ENCODE measurements at regions not wholly inside any gene's neighbourhood (a gene's known extent, or its start where the extent isn't known, plus 50 kb on each side); places are given as distances from the start of the nearest gene placed in this dataset.
"Not testable (repeated sequence)": the region's sequence is repeated elsewhere in the genome, so short reads cannot be mapped to it uniquely, and the experiment has no call there.

DNA sequence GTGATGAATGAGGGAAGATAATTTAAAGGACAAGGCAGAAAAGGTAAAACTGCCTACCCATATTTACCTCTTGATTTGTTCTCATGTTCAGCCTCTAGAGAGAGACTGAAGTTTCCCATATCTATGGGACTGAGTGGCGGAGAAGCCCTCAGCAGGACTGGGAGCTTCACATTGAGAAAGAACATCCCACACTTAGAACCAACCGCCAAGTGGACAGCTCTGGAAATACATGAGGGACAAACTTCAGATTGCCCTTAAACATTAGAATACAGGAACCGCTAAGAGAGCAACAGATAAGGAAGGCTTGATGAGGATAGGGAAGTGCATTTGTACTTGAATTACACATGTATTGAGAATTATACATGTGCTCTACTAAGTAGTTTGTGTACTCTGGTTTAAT, 316.0 kb upstream of the MIR17HG start:
- no peak for DNase-seq

DNA sequence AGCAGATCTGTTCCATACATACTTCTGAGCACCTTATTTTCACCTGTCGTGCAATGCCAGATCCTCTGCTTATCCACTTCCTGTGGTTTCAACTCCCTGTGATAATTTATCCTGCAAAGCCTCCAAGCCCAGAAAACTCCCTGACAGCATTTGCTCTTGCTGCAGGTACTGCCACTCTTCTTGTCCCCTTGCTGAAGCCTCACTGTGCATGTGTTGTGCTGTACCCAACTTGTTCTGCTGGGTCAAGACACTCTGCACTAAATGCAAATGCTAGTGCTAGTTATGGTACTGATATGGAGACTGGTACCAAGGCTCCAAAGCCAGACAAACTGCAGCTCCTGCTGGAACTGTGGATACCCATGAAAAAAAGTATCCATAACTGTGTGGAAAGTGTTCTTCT, 315.4 kb upstream of the MIR17HG start:
- DNase-seq, result no peak

DNA sequence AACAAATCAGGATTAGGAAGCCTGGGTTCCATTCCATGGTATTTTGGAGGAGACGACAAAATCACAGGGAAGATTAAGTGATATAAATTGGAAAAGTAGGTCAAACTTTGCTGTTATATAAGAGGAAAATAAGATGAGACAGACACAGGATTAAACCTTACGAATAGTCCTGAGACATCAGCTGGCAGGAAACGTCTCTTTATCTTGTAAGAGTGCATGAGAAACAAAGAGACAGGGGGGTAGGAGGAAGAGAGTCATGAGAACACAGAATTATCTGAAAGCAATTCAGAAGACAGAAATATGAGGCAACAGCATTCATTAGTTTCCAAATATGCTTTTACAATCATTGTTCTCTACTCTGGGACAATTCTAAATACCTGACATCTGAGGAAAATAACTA, 310.6 kb upstream of the MIR17HG start:
- DNase-seq, result no peak

DNA sequence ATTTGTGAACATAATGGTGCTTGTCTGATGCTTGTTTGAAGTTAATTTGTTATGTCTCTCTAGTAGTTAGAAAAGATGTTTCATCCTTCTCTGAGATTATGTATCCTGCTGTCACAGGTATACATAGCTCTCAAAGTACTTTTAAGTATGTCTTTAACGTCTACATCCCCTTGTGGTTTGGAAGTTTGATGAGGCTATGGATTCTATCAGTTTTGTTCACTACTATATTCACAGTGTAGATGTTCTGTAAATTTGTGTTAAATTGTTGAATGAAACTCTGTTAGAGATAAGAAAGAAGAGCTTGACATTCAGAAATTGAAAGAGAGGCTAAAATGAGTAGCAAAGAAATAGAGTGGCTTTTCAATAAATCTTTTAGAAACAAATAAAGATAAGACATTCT, 304.6 kb upstream of the MIR17HG start:
- DNase-seq, result no peak

DNA sequence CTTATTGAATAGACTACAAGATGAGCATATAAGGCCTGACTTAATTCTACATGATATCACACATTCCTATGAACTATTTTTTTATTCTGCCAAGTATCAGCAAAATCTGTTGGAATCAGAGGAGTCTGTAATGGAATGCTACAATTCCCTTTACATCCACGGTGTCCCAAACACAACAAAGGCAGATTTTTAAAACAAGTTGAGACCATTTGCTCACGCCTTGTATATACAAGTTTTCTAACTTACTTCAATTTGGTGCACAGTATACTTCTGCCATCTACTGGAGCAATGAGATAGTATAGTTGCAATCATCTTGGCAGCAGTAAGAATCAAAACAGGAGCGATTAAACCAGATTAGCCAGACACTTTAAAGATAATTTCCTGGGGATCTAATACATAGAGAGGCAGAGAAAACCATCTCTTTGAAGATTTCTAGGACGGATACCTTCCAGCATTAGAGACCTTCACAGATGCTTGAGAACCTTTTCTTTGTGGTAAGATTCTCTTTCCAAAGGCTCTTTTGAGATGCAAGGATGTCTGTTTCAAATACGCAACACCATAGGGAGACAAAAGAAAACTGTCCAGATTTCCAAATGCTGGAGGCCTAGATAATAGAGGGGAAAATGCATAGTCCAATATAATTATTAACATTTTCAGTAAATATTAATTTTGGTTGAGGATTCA, 302.0 kb upstream of the MIR17HG start:
- no peak for DNase-seq

DNA sequence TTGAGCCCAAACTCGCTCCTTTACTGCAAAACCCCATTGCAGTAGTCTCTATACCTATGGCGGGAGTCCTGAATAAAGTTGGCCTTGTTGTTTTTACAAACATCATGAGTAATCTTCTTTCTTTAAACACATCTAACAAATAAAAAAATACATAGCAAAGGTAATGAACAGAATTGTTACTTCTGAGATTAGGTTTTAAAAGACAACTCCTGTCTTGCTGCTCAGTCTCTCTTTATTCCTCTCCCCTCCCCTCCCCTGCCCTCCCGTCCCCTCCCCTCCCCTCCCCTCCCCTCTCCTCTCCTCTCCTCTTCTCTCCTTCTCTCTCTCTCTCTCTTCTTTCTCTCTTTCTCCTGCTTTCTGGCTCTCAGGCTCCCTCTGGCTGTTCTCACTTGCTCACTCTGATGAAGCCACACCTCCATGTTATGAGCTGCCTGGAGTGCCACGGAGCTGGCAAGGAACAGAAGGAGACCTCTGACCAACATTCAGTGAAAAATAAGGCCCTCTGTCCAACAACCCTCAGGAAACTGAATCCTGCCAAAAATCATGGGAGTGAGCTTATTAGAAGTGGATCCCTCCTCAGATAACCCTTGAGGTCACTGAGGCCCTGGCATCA, 300.7 kb upstream of the MIR17HG start:
- no peak for DNase-seq

DNA sequence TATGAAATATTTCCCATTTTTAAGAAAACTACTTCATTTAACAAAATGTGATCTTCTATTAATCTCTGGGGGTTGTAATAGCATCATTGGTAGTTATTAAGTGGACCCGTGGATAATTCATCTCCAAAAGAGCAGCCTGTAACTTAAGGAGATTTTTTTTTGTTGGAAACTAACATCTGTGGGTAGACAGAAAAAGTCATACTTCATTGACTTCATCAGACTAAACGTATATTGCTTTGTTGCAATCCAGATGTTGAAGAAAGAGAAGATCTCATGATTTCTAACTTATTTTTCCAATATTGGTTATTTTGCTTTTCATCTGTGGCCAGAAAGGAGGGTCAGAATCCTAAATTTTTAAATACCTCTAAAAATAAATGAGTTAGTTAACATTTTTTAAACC, 296.5 kb upstream of the MIR17HG start:
- no peak for DNase-seq

DNA sequence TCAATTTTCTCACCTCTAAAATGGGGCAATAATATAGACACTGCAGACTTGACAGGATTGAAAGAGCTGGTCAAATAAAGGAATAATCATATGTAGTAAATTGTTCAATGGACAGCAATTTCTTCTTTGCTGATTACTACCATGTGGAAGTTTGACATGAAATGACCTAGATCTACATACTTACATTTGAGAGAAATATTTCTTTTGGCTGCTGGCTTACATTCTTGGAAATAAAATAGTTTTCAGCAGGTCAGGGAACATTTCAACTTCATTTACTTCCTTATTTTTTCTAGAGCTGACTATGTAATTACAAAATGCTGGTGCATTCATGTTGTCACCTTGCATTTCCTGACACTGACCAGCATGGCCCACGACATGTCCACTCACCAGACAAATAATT, 294.6 kb upstream of the MIR17HG start:
- DNase-seq, result no peak

DNA sequence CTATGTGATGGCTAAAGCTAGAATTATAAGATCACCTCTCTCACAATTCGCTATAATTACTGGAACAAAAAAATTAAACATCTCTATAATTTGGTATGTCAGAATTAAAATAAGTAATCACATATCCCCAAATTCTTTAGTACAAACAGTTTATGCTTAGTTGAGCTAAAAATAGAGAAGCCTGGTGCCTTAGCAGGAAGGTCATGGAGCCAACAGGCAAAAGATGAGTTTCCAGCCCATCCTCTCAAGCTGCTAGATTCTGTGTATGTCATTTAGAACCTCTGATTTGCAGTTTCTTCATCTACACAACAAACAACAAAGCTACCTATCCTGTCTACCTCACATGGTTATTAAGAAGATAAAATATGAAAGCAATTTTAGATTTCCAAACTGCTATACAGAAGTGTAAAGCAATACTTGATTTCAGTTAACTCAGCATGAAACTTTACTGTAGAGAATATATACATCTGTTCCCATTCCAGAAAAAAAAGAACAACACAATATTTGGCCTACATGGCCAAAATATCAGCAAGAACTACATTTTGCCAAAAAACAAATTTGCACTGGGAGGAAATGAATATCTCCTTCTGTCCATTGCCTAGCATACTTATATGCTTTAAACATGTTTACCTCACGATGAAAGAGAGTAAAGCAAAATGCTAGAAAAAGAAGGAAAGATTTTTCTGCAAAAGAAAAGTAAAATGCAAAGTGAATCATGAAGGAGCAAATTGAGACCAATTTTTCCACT, 294.0 kb upstream of the MIR17HG start:
- DNase-seq, result no peak

DNA sequence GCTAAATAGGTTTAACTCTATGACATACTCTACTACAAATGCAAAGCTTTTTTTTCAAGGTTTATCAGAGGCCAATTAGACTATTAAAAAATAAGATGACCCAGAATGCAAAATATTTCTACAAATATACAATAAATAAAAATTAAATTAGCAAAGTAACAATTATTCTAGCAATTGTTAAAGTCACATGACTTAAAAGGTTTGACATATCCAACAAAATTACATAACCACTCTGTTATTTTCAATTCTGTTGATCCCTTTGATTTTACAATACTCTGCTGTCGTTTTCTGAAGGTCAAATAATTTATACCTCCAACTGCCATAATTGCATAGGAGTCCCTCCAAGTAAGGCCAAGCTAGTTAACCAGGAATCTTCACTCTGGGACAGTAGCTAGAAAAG, 292.6 kb upstream of the MIR17HG start:
- DNase-seq, result no peak

DNA sequence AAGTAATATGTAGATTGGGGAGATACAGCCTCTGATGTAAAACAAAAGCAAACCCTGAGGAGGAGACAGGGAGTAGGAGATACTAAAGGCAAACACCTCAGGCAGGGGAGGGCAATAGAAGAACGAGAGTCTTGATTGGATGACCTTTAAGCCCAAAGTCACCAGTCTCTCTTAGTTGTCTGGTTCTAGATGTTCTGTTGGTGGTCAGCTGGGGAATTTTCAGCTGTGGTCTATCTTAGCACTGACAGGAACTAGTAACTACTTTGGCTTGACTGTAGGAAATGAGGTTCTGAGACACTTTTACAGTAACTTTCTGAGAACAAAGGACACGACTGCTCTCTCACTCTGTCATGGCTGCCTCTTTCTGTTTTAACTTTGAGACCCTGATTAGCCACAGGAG, 290.7 kb upstream of the MIR17HG start:
- no peak for DNase-seq

DNA sequence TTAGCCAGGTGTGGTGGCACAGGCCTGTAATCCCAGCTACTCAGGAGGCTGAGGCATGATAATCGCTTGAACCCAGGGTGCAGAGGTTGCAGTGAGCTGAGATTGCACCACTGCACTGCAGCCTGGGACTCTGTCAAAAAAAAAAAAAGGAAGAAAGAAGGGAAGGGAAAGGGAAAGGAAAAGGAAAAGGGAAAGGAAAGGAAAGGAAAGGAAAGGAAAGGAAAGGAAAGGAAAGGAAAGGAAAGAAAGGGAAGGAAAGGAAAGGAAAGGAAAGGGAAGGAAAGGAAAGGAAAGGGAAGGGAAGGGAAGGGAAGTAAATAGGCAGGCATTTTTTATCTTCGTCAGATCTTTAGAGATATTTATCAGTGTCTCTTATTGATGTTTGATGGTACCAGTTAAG, 290.0 kb upstream of the MIR17HG start:
- DNase-seq, result not testable (repeated sequence)

DNA sequence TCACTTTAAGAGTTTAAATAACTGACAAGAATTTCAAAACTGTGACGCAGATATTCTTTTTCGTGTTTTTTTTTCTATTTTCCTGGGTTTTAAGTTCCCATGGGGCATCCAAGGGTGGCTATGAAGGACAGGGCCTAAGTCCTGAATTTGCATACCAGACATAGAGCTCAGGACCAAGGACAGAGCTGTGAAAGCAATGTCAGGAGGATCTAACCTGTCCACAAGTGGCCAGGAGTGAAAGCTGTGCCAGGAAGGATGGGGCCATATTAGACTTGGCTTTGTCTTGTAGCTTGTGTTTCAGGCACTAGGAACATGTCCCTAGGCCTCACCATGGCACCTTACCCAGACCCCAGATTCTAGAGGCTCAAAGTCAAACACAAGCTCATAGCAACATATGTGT, 289.4 kb upstream of the MIR17HG start:
- no peak for DNase-seq

DNA sequence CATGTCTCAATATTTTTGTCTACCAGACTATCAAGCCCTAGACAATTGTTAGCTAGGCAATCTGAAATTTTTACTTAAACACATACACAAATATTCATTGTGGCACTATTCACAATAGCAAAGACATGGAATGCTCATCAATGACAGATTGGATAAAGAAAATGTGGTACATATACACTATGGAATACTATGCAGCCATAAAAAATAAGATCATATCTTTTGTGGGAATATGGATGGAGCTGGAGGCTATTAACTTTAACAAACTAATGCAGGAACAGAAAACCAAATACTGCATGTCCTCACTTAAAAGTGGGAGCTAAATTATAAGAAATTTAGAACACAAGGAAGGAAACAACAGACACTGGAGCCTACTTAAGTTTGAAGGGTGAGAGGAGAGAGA, 288.6 kb upstream of the MIR17HG start:
- DNase-seq, result no peak

DNA sequence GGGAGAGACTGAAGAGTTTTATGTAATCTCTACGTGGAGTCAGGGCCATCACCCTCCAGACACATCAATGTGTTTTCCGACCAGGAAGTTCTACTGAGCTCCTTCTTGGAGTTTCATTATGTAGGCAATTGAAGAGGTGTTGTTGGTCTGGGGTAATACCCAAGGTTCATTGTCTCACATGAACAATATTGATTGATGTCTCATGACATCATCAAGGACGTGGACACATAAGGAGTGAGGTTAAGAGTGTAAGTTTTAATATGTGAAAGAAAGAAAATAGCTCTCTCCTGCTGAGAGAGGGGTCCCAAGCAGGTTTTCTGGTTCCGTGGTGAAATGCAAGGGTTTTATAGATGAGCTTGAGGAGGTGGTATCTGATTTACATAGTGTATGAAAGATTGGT, 280.7 kb upstream of the MIR17HG start:
- no peak for DNase-seq

DNA sequence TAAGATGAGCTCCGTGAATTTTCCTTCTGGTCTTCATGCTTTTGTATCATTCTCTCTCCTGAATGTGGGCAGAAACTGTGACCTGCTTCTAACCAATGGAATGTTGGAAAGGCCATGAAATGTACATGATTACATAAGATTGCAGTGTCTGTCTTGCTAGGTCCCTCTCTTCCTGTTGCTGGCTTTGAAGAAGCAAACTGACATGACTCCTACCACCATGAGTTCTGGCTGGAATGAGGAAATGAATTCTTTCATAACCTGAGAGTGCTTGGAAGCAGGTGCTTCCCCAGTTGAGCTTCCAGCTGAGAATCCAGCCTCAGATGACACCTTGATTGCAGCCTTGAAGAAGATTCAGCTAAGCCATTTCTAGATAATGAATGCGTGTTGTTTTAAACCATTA, 275.0 kb upstream of the MIR17HG start:
- no peak for DNase-seq

DNA sequence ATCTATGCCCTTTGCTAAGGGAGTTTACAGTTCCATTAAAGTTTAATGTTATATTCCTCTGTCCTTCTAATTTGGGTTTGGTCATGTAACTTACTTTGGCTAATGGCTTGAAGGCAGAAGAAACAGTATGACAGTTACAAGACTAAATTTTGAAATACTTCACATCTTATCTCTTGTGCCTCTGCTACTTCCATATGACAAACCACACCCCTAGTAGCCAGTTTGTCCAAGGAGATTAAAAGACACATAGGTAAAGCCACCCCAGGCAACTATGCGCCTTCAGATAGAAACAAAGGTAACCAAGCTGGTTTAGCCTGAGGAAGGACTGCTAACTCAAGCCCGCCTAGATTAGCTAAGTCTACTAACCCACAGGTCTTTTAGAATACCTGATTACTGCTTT, 273.4 kb upstream of the MIR17HG start:
- DNase-seq, result no peak

DNA sequence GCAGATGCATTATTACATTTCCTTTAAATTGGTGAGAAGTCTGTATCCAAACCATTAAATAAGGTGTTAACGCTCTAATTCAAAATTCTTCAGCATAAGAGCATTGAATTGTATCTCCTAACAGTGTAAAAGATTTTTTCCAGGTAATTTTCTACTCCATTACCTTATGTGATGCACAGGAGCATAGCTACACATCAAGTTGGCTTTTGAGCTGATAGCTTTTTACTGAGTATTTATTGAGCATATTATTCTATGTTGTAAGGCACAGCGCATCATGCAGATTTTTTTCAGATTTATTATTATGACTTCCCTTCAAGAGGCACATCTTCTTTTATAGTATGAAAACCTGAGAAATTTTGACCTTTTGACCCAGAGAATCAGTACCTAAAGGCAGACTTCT, 270.7 kb upstream of the MIR17HG start:
- DNase-seq, result no peak

DNA sequence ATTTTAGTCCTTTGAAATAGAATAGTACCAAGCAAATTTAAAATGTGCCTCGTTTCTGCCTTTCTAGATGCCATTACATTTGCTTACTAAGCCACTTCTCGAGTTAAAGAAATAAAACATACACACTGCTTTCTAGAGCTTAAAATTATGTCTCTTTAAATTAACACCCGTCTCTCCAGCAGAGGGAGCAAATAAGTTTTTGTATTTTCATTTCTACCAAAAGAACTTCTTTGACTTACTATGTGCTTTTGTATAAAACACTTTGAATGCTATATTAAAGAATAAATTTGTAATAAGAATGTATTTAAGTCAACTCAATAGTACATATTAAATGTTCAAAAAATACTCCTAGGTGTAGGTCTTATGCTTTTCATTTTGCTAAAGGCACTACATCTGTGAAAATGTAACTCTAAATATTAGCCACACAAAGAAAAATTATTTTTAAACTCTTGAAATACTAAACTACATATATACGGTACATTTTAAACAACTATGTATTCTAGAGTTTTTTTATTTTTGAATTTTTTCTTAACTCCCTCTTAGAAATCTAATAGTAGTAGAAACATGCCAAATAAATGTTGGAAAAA, 269.3 kb upstream of the MIR17HG start:
- no peak for DNase-seq

DNA sequence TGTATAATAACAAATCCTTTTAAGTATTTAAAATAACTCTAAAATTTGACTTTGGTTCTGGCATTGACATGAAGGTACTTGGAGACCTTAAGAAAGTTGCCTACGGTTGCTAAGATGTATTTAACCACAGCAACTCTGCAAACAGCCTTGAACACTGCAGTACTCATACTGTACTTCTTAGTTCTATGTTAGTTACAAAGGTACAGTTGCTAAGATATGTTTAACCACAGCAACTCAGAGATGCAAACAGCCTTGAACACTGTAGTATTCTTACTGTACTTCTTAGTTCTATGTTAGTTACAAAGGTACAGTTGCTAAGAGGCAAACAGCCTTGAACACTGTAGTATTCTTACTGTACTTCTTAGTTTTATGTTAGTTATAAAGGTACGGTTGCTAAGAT, 268.3 kb upstream of the MIR17HG start:
- no peak for DNase-seq

DNA sequence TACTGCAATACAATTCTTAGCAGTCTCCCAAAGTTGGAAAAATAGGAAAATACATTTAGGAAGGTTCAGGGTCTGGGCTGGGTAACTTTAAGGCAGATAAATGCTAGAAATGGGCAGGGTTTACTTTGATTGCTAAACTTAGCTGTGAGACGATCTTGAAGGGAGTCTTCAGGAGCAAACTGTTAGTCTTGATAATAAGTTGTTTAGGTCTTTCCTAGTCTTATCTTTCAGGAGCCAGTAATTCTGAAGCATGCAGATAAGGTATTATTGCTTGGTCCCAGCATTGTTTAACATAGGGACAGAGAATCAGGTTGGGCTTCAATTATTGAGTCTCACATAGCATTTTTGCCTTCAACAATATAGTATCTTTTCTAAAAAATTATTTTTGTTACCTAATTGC, 262.4 kb upstream of the MIR17HG start:
- no peak for DNase-seq

DNA sequence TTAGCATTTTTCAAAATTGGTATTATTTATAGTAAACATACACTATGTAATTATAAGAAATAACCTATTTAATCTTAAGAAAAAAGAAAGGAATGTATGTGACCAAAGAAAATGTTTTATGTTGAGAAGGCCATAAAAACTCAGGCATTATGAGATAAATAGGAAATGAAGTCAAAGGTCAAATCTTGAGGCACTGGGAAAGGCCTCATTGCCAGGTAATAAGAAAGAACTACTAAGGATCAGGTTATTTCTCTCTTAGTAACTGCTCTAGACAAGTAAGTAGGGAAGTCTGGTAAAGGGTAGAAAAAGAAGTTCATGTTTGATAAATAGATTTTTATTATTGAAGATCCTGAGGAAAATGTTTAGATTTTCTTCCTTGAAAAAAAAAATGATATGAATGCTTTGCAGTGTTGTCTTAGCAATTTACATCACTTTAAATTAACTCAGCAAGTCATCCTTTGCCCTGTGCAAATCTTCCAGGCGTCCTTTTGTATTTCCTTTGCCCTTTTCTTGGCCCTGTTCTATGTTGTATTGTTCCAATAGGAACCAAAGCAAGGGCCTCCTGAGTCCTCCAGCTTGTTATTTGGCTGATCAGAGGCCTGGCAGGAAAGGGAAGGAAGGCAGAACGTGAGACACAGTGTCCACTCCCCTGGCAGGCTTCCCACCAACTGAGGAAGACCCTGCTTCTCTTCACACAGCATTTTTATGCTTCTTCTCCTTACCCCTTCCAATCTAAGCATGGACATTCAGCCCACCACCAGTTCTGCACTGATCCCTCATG, 260.4 kb upstream of the MIR17HG start:
- no peak for DNase-seq

DNA sequence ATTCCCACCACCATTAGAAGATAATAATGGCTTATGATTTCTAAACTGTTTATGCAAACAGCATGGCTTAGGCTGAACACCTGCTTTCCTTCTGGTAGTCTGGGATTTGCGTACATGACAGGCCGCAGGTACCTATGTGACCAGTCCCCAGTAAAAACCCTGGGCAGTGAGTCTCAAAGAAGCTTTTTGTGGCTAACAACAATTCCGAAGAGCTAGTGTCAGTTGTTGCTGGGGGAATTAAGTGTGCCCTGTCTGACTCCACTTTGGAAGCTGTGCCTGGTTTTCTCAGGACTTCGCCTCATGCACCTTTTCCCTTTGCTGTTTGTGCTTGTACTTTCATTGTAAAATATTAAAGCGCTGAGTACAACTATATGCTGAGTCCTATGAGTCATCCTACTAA, 250.2 kb upstream of the MIR17HG start:
- no peak for DNase-seq

Data from stimulated activated CD4-positive, alpha-beta T cell treated with anti-CD3 and anti-CD28 coated beads, Interleukin-4, amount 100 ng/mL, for 24 hours (primary cell).